Fibroblast of mammary gland (primary cell): ENCODE measurements at regions not wholly inside any gene's neighbourhood (a gene's known extent, or its start where the extent isn't known, plus 50 kb on each side); places are given as distances from the start of the nearest gene placed in this dataset.
A peak's percentile ranks its signal among the peaks of the same experiment; 100 is the strongest.

Experiments used
- DNase-seq: peaks from one replicate; pipeline ENCODE4 v3.0.0-alpha.2; 2010; ENCODE audit warnings: low read depth
- H3K4me3 ChIP-seq: 2 replicates; pipeline ENCODE4 v1.5.1; 2011; ENCODE audit warnings: low read depth, mild to moderate bottlenecking, low read length, moderate library complexity; ENCODE audit not compliant: control insufficient read depth
- CTCF ChIP-seq: conservative IDR thresholded peaks from 2 replicates; pipeline ENCODE4 v1.5.1; 2011; ENCODE audit warnings: low read depth, low read length, inconsistent platforms; ENCODE audit not compliant: control insufficient read depth, insufficient read depth

GRCh38 chr17:79174905-79175856 lies 100.6 kb downstream of the ENGASE start:
- H3K4me3 ChIP-seq: no peak overlapping the region
- DNase-seq: peak; percentile 7
- no peak for TF ChIP-seq CTCF

GRCh38 chr17:79174193-79174765 lies 99.7 kb downstream of the ENGASE start:
- no peak for TF ChIP-seq CTCF
- DNase-seq: no peak
- no peak overlapping the region for H3K4me3 ChIP-seq

GRCh38 chr17:79171188-79171587 lies 96.6 kb downstream of the ENGASE start:
- no peak for TF ChIP-seq CTCF
- no peak for DNase-seq
- no peak overlapping the region for H3K4me3 ChIP-seq

- no peak overlapping the region for H3K4me3 ChIP-seq
- no peak for DNase-seq
- no peak for TF ChIP-seq CTCF
Observed at GRCh38 chr17:79169861-79170260, 95.2 kb downstream of the ENGASE start.

- TF ChIP-seq CTCF: no peak
- no peak overlapping the region for H3K4me3 ChIP-seq
- DNase-seq: no peak
Observed at GRCh38 chr17:79169366-79169765, 94.7 kb downstream of the ENGASE start.

GRCh38 chr17:79168486-79169055 lies 93.9 kb downstream of the ENGASE start:
- no peak for TF ChIP-seq CTCF
- no peak for DNase-seq
- no peak overlapping the region for H3K4me3 ChIP-seq
